NCI-H1694 treated with DMSO at 0.1 percent for 48 hours (cell line): ENCODE measurements at regions not wholly inside any gene's neighbourhood (a gene's known extent, or its start where the extent isn't known, plus 50 kb on each side); places are given as distances from the start of the nearest gene placed in this dataset.

Experiments used
- DNase-seq: peaks from one replicate; lab custom pipeline; 2025; lab: John Stamatoyannopoulos, UW

DNA sequence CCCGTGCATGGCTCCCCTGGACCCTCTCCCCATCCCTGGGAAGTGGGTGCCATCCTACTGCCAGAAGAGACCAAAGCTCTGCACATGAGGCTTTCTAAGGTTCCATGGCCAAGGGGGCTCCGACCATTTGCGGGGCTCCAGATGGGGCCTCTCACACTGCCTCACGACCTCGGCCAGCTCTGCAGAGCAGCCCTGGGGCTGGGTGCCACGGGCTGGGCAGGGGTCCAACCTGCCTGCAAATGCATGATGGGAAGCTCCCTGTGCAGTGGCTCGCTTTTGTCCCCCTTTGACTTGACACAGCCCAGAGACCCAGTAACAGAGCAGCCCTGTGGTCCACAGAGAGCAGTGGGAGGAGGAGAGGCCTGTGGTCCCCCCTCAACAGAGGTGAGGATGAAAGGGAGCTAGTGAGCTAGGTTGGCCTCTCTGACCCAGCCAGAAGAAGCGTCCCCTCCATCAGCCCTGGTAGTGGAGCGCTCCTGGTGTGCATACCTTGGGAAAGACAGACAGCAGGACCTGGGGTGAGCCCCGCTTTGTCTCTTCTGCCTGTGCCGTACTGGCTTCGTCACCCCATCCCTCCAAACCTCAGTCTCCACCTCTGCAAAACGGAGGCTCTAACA lies 174.1 kb downstream of the DDX1 start:
- DNase-seq: no peak

- DNase-seq: no peak
These were observed 174.0 kb upstream of the MYCN start for GRCh38 chr2:15766303-15766861.

GRCh38 chr2:15766911-15767597 lies 173.3 kb upstream of the MYCN start:
- no peak for DNase-seq

DNA sequence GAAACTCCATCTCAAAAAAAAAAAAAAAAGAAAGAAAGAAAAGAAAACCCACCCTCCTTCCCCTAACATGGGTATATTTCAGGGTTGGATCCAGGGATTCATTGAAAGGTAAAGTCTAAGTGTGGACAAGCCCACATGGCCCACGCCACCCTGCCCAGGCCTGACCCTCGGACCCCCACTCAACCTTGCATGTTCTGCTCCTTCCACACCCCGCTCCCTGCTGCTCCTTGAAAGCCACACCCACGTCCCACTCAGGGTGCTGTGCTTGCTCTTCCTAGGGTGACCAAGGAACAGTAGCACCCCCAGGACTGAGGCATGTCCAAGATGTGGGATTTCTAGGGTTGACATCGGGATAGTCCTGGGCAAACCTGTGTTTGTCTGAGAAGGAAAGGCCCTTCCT lies 172.7 kb upstream of the MYCN start:
- no peak for DNase-seq

DNA sequence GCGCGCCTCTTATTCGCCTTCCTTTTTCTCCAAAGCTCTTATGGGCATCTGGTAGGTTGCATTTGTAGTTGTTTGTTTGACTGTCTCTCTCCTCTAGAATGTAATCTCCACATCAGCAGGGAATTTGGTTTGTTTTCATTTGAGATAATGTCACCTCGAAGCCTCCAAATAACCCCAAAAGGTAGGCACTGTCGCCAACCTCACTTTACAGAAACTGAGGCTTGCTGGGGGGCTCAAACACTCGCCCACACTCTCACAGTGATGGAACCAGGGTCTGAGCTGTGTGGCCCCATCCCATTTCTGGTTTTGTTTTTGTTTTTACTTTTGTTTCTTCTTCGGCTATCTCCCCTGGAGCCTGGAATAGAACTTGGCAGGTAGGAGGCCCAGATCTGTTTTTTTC lies 172.2 kb upstream of the MYCN start:
- no peak for DNase-seq

DNA sequence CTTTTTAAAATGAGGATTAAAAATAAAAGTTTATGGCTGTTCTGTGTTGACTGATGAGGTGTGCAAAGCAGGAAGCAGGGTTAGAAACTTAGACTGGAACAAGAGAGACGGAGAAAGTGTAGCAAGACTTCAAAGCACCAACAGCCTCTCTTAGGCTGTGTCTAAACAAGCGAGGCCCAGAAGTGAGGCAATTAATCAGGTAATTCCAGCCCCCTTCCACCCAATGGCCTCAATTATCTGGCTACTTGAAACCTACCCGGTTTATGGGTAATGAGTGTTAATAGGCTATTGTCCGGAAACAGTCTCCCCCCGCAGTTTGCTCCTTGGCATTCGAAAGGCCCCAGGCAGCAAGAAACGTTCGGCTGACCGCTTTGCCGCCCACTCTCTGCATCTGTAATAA lies 171.7 kb upstream of the MYCN start:
- DNase-seq: no peak

DNA sequence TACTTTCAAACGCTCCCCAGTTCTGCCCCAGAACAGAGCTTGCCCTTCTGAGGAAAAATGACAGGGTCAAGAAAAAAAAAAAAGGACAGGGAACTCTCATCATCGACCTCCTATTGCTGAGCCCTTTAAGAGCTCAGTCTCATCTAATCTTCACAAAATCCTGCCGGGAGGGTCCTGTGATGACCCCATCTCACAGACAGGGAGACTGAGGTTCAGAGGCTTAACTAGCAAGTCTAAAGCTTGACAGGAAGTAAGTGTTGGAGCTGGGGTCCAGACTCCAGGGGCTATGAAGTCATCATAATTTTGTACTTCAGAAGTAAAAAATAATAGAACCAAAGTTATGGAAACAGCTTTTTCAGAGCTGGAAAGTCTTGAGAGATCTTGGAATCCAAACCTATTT lies 171.1 kb upstream of the MYCN start:
- no peak for DNase-seq

DNA sequence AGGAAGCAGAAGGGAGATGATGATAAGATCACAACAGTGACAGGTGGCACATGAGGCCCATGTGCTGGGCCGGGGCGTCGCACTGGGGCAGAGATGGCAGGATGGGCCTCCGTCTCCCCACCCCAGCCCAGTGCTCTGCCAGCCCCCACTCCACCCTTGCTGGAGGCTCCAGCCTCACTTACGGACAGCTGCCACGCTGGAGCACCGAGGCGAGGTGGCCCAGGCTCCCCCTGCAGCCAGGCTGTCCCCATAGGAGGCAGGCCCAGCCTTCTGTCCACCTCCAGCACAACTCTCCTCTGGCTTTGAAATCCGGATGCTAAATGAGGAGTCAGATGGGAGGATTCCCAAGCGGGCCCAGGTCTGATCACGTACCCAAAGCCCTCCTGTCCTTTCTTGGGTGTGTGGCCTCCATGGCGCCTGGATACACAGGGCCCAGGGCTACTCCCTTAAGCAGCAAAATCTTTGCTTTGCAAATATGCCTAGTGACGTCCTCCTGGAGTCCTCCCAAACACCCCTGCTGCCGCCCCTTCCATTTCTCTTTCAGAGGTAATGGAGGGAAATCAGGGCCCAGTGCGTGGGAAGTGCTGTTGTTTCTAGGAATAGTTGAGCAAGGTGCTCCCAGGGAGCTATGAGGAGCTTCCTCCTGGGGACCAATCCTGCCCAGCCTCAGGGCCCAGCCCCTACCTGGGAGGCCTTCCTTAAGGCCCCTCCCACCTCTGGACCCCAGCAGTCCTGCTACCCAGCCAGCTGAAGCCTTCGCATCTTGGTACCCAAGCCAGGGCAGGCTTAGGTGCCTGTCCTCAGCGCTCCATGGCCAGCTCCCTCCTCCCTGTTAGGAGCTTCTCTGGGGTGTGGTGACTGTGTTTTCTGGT lies 170.4 kb upstream of the MYCN start:
- DNase-seq: no peak

GRCh38 chr2:15770606-15771005 lies 169.7 kb upstream of the MYCN start:
- no peak for DNase-seq

DNA sequence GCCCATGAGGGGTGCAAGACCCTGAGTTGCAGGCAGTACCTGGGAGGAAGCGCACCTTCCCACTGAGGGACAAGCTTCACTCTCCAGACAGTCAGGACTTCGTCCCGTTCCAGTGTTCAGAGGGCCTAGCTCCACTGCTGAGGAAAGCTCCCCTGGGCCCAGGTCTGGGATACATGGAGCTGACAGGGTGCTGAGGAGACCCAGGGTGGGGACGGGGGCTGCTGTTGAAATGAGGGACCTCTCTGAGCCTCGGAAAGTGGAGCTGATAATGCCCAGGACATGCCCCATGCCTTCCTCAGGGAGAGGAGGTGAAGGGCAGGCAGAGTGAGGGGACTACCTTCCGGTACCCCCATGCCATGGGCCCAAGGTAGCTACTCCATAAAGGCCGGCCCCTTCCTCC lies 169.2 kb upstream of the MYCN start:
- no peak for DNase-seq

DNA sequence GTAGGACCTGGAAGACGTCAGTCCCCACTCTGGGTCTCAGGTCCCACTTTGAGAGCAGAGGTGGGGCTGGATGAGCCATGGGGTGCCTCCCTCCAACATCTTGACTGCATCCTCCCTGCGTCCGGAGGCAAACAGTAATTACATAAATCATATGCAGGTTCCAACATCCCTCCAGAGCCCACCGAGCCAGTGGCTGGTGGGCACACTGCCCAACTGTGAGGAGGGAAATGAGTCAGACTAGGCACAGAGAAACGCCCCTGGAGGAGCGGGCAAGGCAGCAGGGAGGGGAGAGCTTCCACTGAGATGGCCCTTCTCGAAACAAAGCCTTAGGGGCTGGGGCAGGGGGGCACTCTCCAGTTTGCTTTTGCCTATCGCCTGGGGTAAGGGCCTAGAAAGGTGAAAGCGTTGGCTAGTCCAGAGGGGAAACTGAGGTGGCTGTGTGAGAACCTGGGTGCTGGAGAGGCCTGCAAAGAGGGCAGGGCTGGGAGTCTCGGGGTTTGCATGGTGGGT lies 168.2 kb upstream of the MYCN start:
- DNase-seq: no peak

DNA sequence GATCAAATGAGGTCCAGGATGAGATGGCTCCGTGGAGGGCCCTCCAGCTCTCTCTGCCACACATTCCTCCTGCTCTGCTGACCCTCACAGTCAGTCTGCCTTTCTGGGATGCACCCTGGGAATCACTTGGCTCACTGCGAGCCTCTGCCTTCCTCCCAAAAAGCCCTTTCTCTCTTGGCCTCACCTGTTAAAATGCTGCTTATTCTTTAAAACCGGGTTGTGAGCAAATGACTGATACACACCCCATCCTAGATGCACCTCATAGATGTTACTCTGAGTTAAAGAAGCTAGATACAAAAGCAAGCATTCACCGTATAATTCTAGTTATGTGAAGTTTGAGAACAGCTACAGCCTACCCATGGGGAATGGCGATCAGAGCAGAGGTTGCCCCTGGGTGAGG lies 167.7 kb upstream of the MYCN start:
- DNase-seq: no peak

DNA sequence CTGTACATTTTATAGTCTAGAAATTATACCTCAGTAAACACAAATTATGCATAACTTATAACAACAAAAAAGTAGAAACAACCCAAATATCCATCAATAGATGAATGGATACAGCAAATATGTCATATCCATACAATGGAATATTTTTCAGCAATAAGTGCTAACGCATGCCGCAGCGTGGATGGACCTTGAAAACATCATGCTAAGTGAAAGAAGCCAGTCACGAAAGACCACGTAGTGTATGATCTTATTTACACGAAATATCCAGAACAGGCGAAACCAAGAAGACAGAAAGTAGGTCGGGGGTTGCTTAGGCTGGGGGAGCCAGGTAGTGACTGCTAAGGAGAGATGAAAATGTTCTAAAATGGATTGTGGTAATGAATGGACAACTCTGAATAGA lies 167.1 kb upstream of the MYCN start:
- no peak for DNase-seq

DNA sequence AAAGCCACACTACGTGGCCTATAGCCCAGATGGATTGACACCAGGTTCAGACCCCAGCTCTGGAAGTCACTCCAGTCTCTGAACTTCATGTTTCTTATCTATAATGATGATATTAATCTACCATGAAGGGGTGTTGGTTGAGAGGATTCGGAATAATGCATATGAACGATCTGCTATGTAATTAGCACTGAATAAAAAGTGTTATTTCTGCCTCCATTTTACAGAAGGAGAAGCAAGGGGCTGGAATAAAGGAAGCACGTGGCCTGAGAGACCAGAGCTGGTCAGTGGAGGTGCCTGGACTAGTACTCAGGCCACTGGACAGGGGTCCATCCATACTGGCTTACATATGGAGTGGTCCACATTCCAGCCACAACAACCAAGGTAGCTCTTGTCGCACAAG lies 166.5 kb upstream of the MYCN start:
- DNase-seq: no peak

DNA sequence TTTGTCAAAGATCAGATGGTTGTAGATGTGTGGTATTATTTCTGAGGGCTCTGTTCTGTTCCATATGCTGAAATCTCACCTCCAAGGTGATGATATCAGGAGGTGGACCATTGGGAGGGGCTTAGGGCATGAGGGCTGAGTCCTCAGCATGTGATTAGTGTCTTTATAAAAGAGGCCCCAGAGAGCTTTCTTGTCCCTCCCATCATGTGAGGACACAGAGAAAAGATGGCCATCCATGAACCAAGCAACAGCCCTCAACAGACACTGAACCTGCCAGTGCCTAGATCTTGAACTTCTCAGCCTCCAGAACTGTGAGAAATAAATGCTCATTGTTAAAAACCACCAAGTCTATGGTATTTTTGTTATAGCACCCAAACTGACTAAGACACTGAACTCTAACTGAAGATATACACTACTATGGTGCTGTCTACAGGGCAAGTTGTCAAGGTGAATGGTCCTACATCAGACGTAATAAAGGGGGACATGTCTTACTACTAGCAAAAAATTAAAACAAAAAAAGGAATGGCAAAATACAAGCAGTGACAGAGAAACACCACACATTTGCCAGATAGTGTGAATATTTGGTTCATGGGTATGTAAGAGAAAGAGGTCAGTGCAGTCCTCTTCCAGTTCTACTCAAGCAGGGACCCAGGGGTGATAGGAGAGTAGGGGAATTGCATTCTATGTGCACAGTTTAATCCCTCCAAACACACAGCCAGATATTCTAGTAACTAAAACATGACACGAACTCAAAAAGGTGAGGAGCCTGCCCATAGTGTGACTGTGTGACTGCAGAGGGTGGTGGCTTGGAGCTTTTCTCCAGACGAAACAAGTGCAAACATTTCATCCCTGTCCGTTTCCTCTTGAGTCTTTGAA lies 164.4 kb upstream of the MYCN start:
- DNase-seq: no peak

GRCh38 chr2:15776629-15776919 lies 163.8 kb upstream of the MYCN start:
- DNase-seq: no peak

DNA sequence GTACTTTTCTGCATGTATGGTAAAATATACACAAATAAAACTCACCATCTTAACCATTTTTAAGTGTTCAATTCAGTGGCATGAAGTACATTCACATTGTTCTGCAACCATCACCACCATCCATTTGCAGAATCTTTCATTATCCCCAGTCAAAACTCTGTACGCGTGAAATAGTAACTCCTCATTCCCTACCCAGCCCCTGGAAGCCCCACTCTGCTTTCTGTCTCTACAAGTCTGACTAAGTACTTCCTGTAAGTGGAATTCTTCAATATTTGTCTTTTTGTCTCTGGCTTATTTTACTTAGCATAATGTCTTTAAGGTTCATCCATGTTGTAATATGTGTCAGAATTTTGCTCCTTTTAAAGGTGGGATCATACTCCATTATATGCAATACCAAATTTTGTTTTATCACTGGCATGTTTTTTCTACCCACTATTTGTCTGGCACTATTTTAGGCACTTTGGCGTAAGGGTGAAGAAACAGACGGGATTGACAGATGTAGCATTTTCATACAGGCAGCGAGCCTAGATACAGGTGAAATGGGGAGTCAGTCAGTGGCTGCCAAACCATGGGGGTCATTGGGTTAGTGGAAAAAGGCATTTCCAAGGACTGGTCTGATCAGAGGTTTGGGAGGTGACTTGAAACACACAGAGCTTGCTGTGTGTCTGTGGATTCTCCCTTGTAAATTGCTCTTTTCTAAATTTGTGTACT lies 163.2 kb upstream of the MYCN start:
- no peak for DNase-seq

- no peak for DNase-seq
These were observed 162.5 kb upstream of the MYCN start for GRCh38 chr2:15777795-15778371.

DNA sequence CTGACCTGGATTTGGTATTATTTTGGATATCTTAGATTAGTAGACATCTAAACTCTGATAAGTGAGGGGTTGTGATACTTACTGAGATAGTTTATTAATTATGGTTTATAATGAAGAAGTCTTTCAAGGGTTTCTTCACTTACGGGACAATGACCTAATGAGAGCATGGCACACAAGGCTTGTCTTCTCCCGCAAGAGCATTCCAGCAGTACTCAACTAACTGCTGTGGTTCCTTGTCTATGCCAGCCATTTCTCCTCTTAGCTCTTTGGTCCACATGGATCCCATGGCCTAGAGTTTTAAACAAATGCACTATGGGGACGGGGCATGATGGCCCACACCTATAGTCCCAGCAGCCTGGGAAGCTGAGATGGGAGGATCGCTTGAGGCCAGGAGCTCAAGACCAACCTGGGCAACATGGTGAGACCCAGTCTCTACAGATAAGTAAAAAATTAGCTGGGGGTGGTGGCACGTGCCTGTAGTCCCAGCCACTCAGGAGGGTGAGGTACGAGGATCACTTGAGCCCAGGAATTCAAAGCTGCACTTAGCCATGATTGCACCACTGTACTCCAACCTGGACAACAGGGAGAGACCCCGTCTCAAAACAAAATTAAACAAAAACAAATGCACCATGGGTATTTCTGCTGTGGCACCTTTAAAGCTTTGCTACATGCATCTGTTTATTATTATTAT lies 161.7 kb upstream of the MYCN start:
- DNase-seq: no peak

DNA sequence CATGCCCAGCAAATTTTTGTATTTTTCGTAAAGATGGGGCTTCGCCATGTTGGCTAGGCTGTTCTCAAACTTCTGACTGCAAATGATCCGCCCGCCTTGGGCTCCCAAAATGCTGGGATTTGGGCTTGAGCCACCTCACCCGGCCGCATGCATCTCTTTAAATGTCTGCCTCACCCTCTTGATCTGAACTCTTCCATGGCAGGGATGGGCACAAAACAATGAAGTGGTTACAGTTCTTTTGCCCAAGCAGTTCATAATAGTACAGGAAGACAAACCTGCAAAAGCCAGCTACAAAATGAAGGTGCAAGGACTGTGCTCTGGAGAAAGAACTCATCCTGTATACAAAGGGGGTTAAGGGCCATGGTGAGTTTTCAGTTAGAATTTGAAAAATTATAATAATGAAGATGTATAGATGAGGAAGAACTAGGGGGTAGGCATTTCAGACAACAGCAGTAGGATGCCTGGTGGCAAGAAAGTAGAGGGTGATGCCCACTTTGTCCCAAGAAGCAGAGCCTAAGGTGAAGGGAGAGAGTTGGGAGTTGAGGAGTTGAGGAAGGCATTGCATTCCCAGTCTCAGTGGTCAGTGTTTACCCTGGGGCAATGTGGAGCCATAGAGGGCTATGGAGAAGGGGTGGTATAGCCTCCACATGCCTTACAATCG lies 160.8 kb upstream of the MYCN start:
- DNase-seq: no peak
